ENCODE measurements at regions not wholly inside any gene's neighbourhood (a gene's known extent, or its start where the extent isn't known, plus 50 kb on each side); places are given as distances from the start of the nearest gene placed in this dataset.

GRCh38 chr13:74046431-74046830 is 87.8 kb downstream of the KLF12 start:
- no peak for DNase-seq (ENCODE audit: low read depth)
- no peak for TF ChIP-seq CTCF (IDR thresholded peaks at IDR 0.05; ENCODE audit: insufficient read depth, low read depth, low read length, missing control alignments)
- no peak overlapping the region for H3K4me3 ChIP-seq (ENCODE audit: low read length)

GRCh38 chr13:74045583-74045982 is 88.6 kb downstream of the KLF12 start:
- TF ChIP-seq CTCF (IDR thresholded peaks at IDR 0.05; ENCODE audit: insufficient read depth, low read depth, low read length, missing control alignments), result no peak
- no peak for DNase-seq (ENCODE audit: low read depth)
- no peak overlapping the region for H3K4me3 ChIP-seq (ENCODE audit: low read length)

- H3K4me3 ChIP-seq (ENCODE audit: low read length), result no peak overlapping the region
- TF ChIP-seq CTCF (IDR thresholded peaks at IDR 0.05; ENCODE audit: insufficient read depth, low read depth, low read length, missing control alignments), result no peak
- DNase-seq (ENCODE audit: low read depth), result no peak
Measured at GRCh38 chr13:74043237-74043636, 91.0 kb downstream of the KLF12 start.

GRCh38 chr13:74040200-74040599 is 94.0 kb downstream of the KLF12 start:
- TF ChIP-seq CTCF (IDR thresholded peaks at IDR 0.05; ENCODE audit: insufficient read depth, low read depth, low read length, missing control alignments), result peak; percentile 66
- DNase-seq (ENCODE audit: low read depth), result peak; percentile 45

GRCh38 chr13:74039667-74040066 is 94.5 kb downstream of the KLF12 start:
- H3K4me3 ChIP-seq (ENCODE audit: low read length), result no peak overlapping the region
- peak; percentile 5 for DNase-seq (ENCODE audit: low read depth)
- no peak for TF ChIP-seq CTCF (IDR thresholded peaks at IDR 0.05; ENCODE audit: insufficient read depth, low read depth, low read length, missing control alignments)

More at GRCh38 chr13:74040200-74040599, 94.0 kb downstream of the KLF12 start:
- no peak overlapping the region for H3K4me3 ChIP-seq (ENCODE audit: low read length)

- no peak overlapping the region for H3K4me3 ChIP-seq (ENCODE audit: low read length)
- DNase-seq (ENCODE audit: low read depth), result no peak
- TF ChIP-seq CTCF (IDR thresholded peaks at IDR 0.05; ENCODE audit: insufficient read depth, low read depth, low read length, missing control alignments), result no peak
Measured at GRCh38 chr13:74039154-74039553, 95.0 kb downstream of the KLF12 start.

GRCh38 chr13:74037762-74038161 is 96.4 kb downstream of the KLF12 start:
- TF ChIP-seq CTCF (IDR thresholded peaks at IDR 0.05; ENCODE audit: insufficient read depth, low read depth, low read length, missing control alignments), result no peak
- DNase-seq (ENCODE audit: low read depth), result no peak
- H3K4me3 ChIP-seq (ENCODE audit: low read length), result no peak overlapping the region
